22Rv1 (cell line): ENCODE measurements at regions not wholly inside any gene's neighbourhood (a gene's known extent, or its start where the extent isn't known, plus 50 kb on each side); places are given as distances from the start of the nearest gene placed in this dataset.

Experiments
- H3K27ac ChIP-seq: fragments of 450-650 bp; 2 replicates; pipeline ENCODE4 v1.5.1; 2017
- ZFX ChIP-seq: fragments of 450-650 bp; IDR thresholded peaks from 2 replicates; pipeline ENCODE4 v1.6.1; 2017; ENCODE audit warnings: antibody characterized with exemption, borderline replicate concordance
- TF ChIP-seq, protein P1 (sequence below): fragments of 450-650 bp; IDR thresholded peaks from 2 replicates; pipeline ENCODE4 v1.5.1; 2017; ENCODE audit warnings: mild to moderate bottlenecking

- TF ChIP-seq ZFX = no peak
- TF ChIP-seq, protein P1, sequence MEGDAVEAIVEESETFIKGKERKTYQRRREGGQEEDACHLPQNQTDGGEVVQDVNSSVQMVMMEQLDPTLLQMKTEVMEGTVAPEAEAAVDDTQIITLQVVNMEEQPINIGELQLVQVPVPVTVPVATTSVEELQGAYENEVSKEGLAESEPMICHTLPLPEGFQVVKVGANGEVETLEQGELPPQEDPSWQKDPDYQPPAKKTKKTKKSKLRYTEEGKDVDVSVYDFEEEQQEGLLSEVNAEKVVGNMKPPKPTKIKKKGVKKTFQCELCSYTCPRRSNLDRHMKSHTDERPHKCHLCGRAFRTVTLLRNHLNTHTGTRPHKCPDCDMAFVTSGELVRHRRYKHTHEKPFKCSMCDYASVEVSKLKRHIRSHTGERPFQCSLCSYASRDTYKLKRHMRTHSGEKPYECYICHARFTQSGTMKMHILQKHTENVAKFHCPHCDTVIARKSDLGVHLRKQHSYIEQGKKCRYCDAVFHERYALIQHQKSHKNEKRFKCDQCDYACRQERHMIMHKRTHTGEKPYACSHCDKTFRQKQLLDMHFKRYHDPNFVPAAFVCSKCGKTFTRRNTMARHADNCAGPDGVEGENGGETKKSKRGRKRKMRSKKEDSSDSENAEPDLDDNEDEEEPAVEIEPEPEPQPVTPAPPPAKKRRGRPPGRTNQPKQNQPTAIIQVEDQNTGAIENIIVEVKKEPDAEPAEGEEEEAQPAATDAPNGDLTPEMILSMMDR = no peak
- H3K27ac ChIP-seq = no peak overlapping the region
Observed at GRCh38 chrX:9335251-9335650, 129.6 kb upstream of the TBL1X start.

GRCh38 chrX:9336456-9336855 lies 128.4 kb upstream of the TBL1X start:
- TF ChIP-seq, protein P1 = no peak
- TF ChIP-seq ZFX = no peak
- H3K27ac ChIP-seq = no peak overlapping the region

- H3K27ac ChIP-seq = no peak overlapping the region
- TF ChIP-seq, protein P1 = no peak
- no peak for TF ChIP-seq ZFX
Observed at GRCh38 chrX:9337046-9337445, 127.8 kb upstream of the TBL1X start.

- H3K27ac ChIP-seq = no peak overlapping the region
- TF ChIP-seq ZFX = no peak
- TF ChIP-seq, protein P1 = no peak
Observed at GRCh38 chrX:9338986-9339385, 125.9 kb upstream of the TBL1X start.

DNA sequence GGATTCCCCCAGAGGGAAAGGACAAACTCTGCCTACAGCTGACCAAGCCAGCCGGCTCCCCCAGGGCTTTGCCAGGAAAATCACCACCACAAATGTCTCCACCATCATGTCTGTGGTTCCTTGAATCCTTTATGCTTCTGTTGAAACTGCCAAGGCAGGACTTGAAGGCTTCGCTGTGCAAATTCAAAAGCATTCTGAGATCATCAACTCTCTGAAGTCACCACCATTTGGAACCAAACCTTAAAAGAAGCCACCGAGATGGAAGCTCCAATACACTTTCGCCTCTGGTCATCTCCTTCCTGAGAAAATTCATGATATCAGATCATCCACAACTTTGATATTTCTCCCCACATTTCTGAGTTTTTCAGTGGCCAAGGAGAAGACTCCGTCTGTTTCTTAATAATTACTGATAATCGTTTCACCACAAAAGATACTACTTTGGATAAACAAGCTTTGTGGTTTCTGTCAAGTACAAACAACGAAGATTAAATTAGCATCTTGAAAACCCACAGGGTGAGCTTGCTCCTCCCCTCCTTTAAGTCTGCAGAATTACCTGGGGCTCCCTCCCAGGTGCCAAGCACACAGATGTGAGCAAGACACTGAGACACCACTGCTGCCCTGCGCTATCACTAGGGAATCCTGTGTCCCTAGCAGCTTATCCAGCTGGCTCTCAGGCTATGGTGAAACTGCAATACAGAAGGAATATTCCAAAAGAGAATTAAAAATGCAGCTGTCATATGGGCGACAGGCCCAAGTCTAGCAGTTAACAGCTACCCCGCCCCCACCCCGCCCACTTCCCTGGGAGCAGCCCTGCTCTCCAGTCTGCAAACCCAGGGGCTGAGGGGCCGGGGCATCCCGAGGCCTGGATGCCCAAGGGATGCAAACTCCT lies 125.0 kb upstream of the TBL1X start:
- H3K27ac ChIP-seq = no peak overlapping the region
- TF ChIP-seq, protein P1 = no peak
- no peak for TF ChIP-seq ZFX

DNA sequence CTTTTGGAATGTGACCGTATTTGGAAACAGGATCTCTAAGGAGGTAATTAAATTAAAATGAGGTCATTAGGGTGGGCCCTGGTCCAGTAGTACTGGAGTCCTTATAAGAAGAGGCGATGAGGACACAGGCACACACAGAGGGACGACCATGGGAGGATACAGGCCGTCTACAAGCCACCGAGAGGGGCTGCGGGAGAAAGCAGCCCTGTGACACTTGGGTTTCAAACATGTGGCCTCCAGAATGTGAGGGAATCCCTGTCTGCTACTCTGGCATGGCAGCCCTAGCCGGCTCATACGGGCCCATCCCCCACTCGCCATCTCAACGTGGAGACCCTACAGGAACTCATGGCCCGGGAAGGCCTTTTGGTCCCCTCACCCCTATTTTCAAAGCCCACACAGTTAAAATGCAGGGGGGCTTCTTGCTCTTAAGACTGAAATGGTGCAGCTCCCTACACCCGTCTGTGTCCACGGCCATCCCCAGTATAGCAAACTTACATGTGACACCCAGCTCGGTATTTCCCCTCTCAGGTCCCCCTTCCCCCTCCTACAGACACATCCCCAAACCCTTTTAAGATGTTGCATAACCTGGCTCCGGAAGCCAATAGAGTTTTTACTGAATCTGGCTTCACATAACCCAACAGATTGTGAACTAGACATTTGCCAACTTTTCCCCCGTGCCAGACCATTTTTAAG lies 124.1 kb upstream of the TBL1X start:
- no peak overlapping the region for H3K27ac ChIP-seq
- no peak for TF ChIP-seq ZFX
- TF ChIP-seq, protein P1 = no peak
